HEK293 (cell line): ENCODE measurements at regions not wholly inside any gene's neighbourhood (a gene's known extent, or its start where the extent isn't known, plus 50 kb on each side); places are given as distances from the start of the nearest gene placed in this dataset.

ENCODE experiments used
- CTCF ChIA-PET: fragments of 350-600 bp; formaldehyde crosslinking; extraction: SDS; loops from one replicate; lab custom pipeline; 2021; ENCODE audit warnings: antibody characterized with exemption; lab: Yijun Ruan, JAX
- POLR2A ChIA-PET: fragments of 300-600 bp; formaldehyde crosslinking; extraction: SDS; loops from one replicate; lab custom pipeline; 2020; ENCODE audit warnings: antibody characterized with exemption, inconsistent platforms; lab: Yijun Ruan, JAX
- H3K27ac ChIP-seq: fragments of 200-500 bp; sonication (Bioruptor generic); 2 replicates; pipeline ENCODE4 v1.5.1; 2014; ENCODE audit warnings: low read depth, low read length, control low read depth, inconsistent platforms; ENCODE audit errors: extremely low read depth
- H3K36me3 ChIP-seq, 2 experiments: fragments of 200-500 bp in 1 of 2; sonication (Bioruptor generic) in 1 of 2; 1 replicate in 1 of 2; 2 replicates in 1 of 2; pipeline ENCODE4 v1.5.1; 2014 to 2017; ENCODE audit warnings: inconsistent platforms in 2 of 2, low read length in 2 of 2; ENCODE audit not compliant: control insufficient read depth in 2 of 2, insufficient read depth in 1 of 2
- H3K4me1 ChIP-seq: fragments of 200-500 bp; sonication (Bioruptor generic); 2 replicates; pipeline ENCODE4 v1.5.1; 2014; ENCODE audit warnings: mild to moderate bottlenecking, low read length, inconsistent platforms; ENCODE audit not compliant: control insufficient read depth, insufficient read depth
- H3K4me3 ChIP-seq: 2 replicates; pipeline ENCODE4 v1.5.1; 2011; ENCODE audit warnings: low read depth, mild to moderate bottlenecking, control low read depth, low read length, moderate library complexity
- H3K9me3 ChIP-seq: fragments of 200-500 bp; sonication (Bioruptor generic); 2 replicates; pipeline ENCODE4 v1.5.1; 2014; ENCODE audit warnings: low read depth, low read length, inconsistent platforms; ENCODE audit not compliant: control insufficient read depth, insufficient read depth
- EGR2 ChIP-seq: fragments of 450-650 bp; formaldehyde crosslinking; IDR thresholded peaks from 2 replicates; pipeline ENCODE4 v1.5.1; 2016; ENCODE audit warnings: low read depth, missing biosample characterization, missing genetic modification characterization
- GLI4 ChIP-seq: fragments of 450-650 bp; formaldehyde crosslinking; IDR thresholded peaks from 2 replicates; pipeline ENCODE4 v1.5.1; 2016; ENCODE audit warnings: missing biosample characterization, missing genetic modification characterization
- GLIS2 ChIP-seq: fragments of 450-650 bp; formaldehyde crosslinking; IDR thresholded peaks from 2 replicates; pipeline ENCODE4 v1.5.1; 2016; ENCODE audit warnings: missing biosample characterization, missing genetic modification characterization
- KLF16 ChIP-seq: fragments of 450-650 bp; formaldehyde crosslinking; IDR thresholded peaks from 2 replicates; pipeline ENCODE4 v1.5.1; 2017; ENCODE audit warnings: missing biosample characterization, missing genetic modification characterization
- KLF7 ChIP-seq: fragments of 450-650 bp; formaldehyde crosslinking; IDR thresholded peaks from 2 replicates; pipeline ENCODE4 v1.5.1; 2016; ENCODE audit warnings: missing biosample characterization, missing genetic modification characterization, borderline replicate concordance
- PRDM10 ChIP-seq: fragments of 450-650 bp; formaldehyde crosslinking; IDR thresholded peaks from 2 replicates; pipeline ENCODE4 v1.5.1; 2016; ENCODE audit warnings: missing biosample characterization, missing genetic modification characterization
- RBAK ChIP-seq: fragments of 450-650 bp; formaldehyde crosslinking; IDR thresholded peaks from 2 replicates; pipeline ENCODE4 v1.5.1; 2016; ENCODE audit warnings: missing biosample characterization, missing genetic modification characterization
- SETDB1 ChIP-seq: IDR thresholded peaks from one replicate; pipeline ENCODE4 v1.6.1; 2017; ENCODE audit warnings: mild to moderate bottlenecking, low read length, moderate library complexity, mixed read lengths; ENCODE audit not compliant: insufficient read length
- SP7 ChIP-seq: fragments of 450-650 bp; formaldehyde crosslinking; IDR thresholded peaks from 2 replicates; pipeline ENCODE4 v1.5.1; 2016; ENCODE audit warnings: missing biosample characterization, missing genetic modification characterization
- ZBTB1 ChIP-seq: fragments of 450-650 bp; formaldehyde crosslinking; IDR thresholded peaks from 2 replicates; pipeline ENCODE4 v1.5.1; 2016; ENCODE audit warnings: missing biosample characterization, missing genetic modification characterization
- ZFP69B ChIP-seq: fragments of 450-650 bp; formaldehyde crosslinking; IDR thresholded peaks from 2 replicates; pipeline ENCODE4 v1.5.1; 2016; ENCODE audit warnings: missing biosample characterization, missing genetic modification characterization
- ZNF132 ChIP-seq: fragments of 450-650 bp; formaldehyde crosslinking; IDR thresholded peaks from 2 replicates; pipeline ENCODE4 v1.5.1; 2017; ENCODE audit warnings: missing biosample characterization, missing genetic modification characterization, borderline replicate concordance
- ZNF155 ChIP-seq: fragments of 450-650 bp; formaldehyde crosslinking; IDR thresholded peaks from 2 replicates; pipeline ENCODE4 v1.5.1; 2016; ENCODE audit warnings: missing biosample characterization, missing genetic modification characterization
- ZNF169 ChIP-seq: fragments of 450-650 bp; formaldehyde crosslinking; IDR thresholded peaks from 2 replicates; pipeline ENCODE4 v1.5.1; 2016; ENCODE audit warnings: missing biosample characterization, missing genetic modification characterization
- ZNF221 ChIP-seq: fragments of 450-650 bp; formaldehyde crosslinking; IDR thresholded peaks from 2 replicates; pipeline ENCODE4 v1.5.1; 2017; ENCODE audit warnings: missing biosample characterization, missing genetic modification characterization, borderline replicate concordance
- ZNF335 ChIP-seq: fragments of 450-650 bp; formaldehyde crosslinking; conservative IDR thresholded peaks from 2 replicates; pipeline ENCODE4 v1.5.1; 2016; ENCODE audit warnings: missing biosample characterization, missing genetic modification characterization
- ZNF488 ChIP-seq: fragments of 450-650 bp; formaldehyde crosslinking; IDR thresholded peaks from 2 replicates; pipeline ENCODE4 v1.5.1; 2016; ENCODE audit warnings: missing biosample characterization, missing genetic modification characterization
- ZNF549 ChIP-seq: fragments of 450-650 bp; IDR thresholded peaks from 2 replicates; pipeline ENCODE4 v1.5.1; 2018; ENCODE audit warnings: missing biosample characterization, missing genetic modification characterization, mild to moderate bottlenecking, inconsistent platforms, moderate library complexity
- ZNF639 ChIP-seq: fragments of 450-650 bp; formaldehyde crosslinking; IDR thresholded peaks from 2 replicates; pipeline ENCODE4 v1.5.1; 2016; ENCODE audit warnings: missing biosample characterization, missing genetic modification characterization
- ZNF645 ChIP-seq: fragments of 450-650 bp; formaldehyde crosslinking; IDR thresholded peaks from 2 replicates; pipeline ENCODE4; 2016; ENCODE audit warnings: missing biosample characterization, missing genetic modification characterization
- ZNF654 ChIP-seq: fragments of 450-650 bp; formaldehyde crosslinking; IDR thresholded peaks from 2 replicates; pipeline ENCODE4 v1.5.1; 2016; ENCODE audit warnings: low read depth, missing biosample characterization, missing genetic modification characterization
- ZNF768 ChIP-seq: fragments of 450-650 bp; formaldehyde crosslinking; IDR thresholded peaks from 2 replicates; pipeline ENCODE4 v1.5.1; 2018; ENCODE audit warnings: missing biosample characterization, mild to moderate bottlenecking, missing genetic modification characterization
- ZSCAN5A ChIP-seq: fragments of 450-650 bp; formaldehyde crosslinking; IDR thresholded peaks from 2 replicates; pipeline ENCODE4 v1.5.1; 2016; ENCODE audit warnings: missing biosample characterization, missing genetic modification characterization

GRCh38 chr13:80239116-80239515 is 101.8 kb downstream of the SPRY2 start:
- Histone ChIP-seq H3K9me3 (no peaks in the 10 kb centered on the region), H3K27ac (no peak overlapping the region), H3K4me1 (no peaks in the 10 kb centered on the region), H3K36me3 (no peaks in the 10 kb centered on the region), H3K4me3 (no peak overlapping the region)
- TF ChIP-seq ZNF488 (no peak), ZFP69B (tag by site-specific recombination) (no peak), PRDM10 (peak; percentile 73)
- CTCF ChIA-PET: no interaction called here
- POLR2A ChIA-PET: no interaction called here

- TF ChIP-seq ZNF768 (no peak), ZNF645 (no peak), ZSCAN5A (tag by site-specific recombination) (no peak), KLF7 (no peak), ZNF169 (tag by site-specific recombination) (no peak), ZNF335 (tag by site-specific recombination) (no peak), KLF16 (tag by site-specific recombination) (no peak), ZNF639 (tag by site-specific recombination) (no peak), ZNF221 (no peak), GLIS2 (tag by site-specific recombination) (no peak), EGR2 (tag by site-specific recombination) (no peak), ZBTB1 (no peak), ZNF549 (no peak), SP7 (tag by site-specific recombination) (no peak), GLI4 (tag by site-specific recombination) (no peak), ZNF132 (tag by site-specific recombination) (no peak), ZNF654 (tag by site-specific recombination) (no peak), ZNF155 (no peak), RBAK (tag by site-specific recombination) (no peak), SETDB1 (no peak)
- Histone ChIP-seq H3K36me3 (no peaks in the 10 kb centered on the region), H3K4me3 (no peak overlapping the region), H3K4me1 (no peaks in the 10 kb centered on the region), H3K9me3 (no peaks in the 10 kb centered on the region), H3K27ac (no peak overlapping the region)
- ChIA-PET POLR2A (interaction anchor here (0.7 kb wide), 1 partner anchor 644 kb away, joined by 5 read pairs; no protein-coding TSS in a partner anchor), CTCF (no interaction called here)
These were observed 103.3 kb downstream of the SPRY2 start for GRCh38 chr13:80237646-80238045.
